Stimulated activated CD8-positive, alpha-beta memory T cell treated with anti-CD3 and anti-CD28 coated beads, Interleukin-15, amount 100 ng/mL, for 48 hours (primary cell): ENCODE measurements at regions not wholly inside any gene's neighbourhood (a gene's known extent, or its start where the extent isn't known, plus 50 kb on each side); places are given as distances from the start of the nearest gene placed in this dataset.
"Not testable (repeated sequence)": the region's sequence is repeated elsewhere in the genome, so short reads cannot be mapped to it uniquely, and the experiment has no call there.

Experiments
- DNase-seq, 2 donors: peaks; one replicate each; pipeline ENCODE4 v3.0.0-alpha.2; 2020; ENCODE audit warnings: low read depth in 2 of 2

GRCh38 chr18:47679864-47680263 is 250.6 kb downstream of the SMAD2 start:
- no peak for DNase-seq

DNA sequence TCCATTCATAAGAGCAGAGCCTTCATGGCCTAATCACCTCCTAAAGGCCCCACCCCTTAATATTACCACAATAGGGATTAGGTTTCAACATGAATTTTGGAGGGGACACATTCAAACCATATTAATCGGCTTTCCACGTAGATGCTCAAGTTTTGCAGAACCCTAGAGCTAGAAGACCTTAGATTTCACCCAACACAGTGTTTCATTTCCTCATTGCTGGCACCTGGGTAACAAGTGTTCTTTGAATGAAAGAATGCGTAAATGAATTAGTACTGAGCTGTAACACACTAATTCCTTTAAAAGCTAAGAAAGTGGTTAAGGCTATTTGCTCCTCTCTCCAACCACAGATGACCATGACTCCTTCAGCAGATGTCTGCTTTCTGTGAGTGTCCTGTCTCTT is 252.5 kb downstream of the SMAD2 start:
- DNase-seq, result no peak

GRCh38 chr18:47669815-47670214 is 260.6 kb downstream of the SMAD2 start:
- DNase-seq, result no peak

GRCh38 chr18:47658498-47658897 is 272.0 kb downstream of the SMAD2 start:
- no peak for DNase-seq

DNA sequence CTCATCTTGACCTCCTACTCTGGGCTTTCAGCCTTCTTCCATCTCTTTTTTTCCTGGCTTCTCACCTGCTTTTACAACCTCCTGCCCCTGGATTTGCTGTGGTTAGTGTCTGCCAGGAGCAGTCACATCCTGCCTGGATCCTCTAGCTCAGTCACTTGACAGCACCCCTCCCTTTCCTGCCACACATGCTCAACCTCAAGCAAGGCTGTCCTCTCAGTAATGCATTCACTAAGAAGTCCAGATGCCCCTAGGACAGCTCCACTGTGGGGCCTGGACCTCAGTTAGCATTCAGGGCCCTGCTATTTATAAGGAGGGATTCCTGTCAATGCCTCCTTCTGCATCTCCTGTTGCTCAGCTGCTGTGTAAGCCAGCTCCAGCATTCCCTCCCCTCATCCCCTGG is 275.5 kb downstream of the SMAD2 start:
- DNase-seq, result no peak

DNA sequence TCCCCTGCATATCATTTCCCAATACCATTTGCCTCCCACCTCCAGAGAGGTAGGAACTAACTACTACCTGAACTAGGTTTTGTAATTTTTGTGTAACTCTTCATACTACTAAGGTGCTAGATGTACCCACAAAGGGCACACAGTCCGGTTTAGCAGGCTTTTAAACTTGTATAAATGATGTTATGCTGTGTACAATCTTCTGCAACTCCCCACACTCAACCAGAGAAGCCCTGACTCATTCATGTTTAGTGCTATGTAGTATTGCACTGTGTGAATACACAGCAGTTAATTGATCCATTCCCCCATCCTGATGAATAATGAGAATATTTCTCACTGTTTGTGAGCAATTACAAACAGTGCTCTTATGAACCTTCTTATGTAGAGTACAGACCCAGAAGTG is 285.6 kb downstream of the SMAD2 start:
- DNase-seq, result no peak

GRCh38 chr18:47637551-47637950 is 292.9 kb downstream of the SMAD2 start:
- DNase-seq, result not testable (repeated sequence)

- no peak for DNase-seq
These were observed 295.0 kb downstream of the SMAD2 start for GRCh38 chr18:47635416-47635815.

DNA sequence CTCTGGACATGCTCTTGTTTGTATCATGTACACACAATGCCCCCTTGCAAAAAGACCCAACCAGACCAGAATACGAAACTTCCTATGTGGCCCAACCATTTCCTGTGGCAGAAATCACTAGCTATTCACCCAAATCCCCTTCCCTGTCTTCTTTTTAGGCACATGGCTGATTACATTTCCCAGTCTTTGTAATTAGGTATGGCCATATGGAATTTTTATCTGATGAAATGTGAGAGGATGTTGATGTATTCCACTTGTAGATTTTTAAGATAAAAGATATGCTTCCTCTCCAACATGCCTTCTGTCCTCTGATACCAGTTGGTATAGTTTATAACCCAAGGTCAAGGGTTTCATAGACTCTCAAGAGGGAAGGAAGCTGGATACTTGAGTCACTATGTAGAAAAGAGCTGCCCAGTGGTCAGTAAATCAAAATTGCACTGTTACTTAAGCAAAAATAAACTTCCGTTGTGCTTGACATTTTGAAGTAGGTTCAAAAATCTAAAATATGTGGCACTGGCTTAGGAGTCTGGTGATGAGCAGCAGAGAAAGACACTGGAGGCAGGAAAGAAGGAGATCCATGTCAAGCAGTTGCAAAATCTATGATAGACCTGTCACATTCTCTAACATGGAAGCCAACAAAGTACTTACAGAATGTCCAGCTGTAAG is 297.4 kb downstream of the SMAD2 start:
- DNase-seq, result no peak

DNA sequence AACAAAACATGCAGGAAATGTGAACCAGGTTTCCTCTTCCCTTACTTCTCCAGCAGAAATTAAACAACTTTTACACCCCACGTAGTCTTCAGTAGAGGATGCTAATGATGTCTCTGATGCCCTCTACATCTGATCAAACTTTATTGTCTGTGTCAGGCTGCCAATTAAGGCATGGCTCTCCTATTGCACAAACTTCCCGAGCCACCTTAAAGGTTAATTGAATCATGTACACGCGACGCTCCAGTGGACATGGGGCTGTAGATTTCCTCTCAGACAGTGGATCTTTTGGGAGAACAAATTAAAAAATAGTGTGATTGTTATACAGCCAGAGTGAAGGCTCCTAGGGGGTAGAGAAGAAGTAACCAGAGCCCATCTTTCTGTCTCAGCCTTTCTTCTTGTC is 301.6 kb downstream of the SMAD2 start:
- DNase-seq, result no peak

GRCh38 chr18:47628240-47628781 is 302.1 kb downstream of the SMAD2 start:
- DNase-seq, result no peak

DNA sequence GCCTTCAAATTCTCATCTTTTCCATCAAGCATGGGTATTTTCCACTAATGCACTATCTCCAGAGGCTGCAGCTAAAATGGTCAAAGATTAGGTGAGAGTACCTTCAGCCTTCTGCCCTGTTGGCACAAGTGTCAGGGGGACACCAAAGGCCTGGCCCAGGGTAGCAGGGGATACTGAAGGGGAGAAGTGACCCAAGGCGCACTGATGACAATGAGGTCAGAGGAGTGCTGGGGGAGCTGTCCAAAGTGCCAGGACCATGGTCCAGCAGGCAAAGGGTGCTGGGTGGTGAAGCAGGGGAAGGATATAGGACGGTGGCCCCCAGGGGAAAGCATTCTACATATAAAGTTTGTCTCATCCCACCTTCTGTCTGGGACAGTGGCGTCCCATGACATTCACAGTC is 303.4 kb downstream of the SMAD2 start:
- DNase-seq, result no peak

- no peak for DNase-seq
These were observed 310.5 kb downstream of the SMAD2 start for GRCh38 chr18:47619771-47620448.

- no peak for DNase-seq
These were observed 311.7 kb downstream of the SMAD2 start for GRCh38 chr18:47618758-47619157.

DNA sequence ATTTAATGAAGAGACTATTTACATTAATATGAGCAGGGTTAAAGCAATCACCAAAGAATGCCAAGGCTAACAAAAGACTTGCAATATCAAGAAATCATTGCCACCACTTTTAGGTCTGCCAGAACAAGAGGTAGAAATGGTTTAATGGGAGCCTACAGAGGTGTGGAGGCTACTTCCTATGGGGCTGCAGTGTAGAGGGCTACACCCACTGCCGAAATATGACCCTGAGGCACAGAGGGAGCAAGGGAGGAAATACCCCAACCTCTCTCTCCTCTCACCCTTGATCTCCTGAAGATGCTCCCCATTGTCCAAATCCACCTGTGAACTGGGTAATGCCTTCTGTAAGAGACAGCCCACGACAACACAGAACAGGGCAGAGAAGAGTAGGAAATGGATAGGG is 315.4 kb downstream of the SMAD2 start:
- no peak for DNase-seq

GRCh38 chr18:47613929-47614328 is 316.5 kb downstream of the SMAD2 start:
- DNase-seq, result no peak

DNA sequence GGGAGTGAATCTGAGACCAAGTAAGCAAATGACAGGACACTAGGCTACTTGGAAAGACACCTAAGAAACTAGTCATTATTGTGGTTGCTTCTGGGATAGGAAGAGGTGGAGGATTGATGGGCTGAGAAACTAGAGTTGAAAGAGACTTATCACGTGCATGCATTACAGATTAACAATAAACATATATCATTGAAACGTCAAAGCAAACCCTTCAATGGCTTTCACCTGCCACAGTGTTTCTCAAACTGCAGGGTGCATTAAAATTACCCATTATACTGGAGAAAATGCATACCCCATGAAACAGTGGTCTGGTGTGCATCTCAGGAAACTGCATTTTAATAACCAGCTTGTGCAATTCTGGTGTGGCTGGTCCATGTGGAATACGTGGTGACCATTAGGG is 318.8 kb downstream of the SMAD2 start:
- no peak for DNase-seq

DNA sequence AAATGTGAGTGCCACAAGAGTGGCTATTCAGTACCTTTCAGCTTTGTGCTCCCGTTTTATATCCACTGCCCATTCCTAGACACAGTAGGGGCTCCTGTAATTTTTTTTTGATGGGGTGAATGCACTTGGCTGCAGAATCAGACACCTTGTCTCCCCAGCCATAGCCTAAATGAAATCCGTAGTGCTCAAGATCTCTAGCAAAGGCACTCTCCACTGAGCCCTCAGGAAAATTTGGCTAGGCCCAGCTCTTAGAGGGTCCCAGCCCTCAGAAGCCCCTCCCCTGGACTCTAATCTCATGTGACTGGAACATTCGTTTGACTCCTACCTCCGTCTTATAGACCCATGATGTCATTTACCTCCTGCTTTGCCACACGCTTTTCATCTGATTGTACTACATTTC is 323.9 kb downstream of the SMAD2 start:
- DNase-seq, result no peak

DNA sequence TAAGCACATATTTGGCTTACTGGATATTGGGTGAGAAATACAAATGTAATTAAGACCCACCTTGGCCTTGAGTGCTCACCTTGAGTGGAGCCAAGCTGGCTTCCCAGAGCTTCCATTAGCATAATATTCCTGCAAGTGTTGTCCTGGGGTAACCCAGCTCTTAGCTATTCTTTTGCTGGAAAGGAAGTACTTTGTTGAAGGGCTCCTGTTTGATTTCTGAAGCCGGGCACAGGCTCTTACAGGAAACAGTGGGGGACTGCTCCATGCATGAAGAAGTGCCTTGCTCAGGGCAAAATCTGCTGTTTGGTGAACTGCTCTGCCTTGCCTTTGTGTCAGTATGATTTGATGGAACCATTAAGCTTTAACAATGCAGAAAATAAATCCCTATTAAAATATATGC is 325.4 kb downstream of the SMAD2 start:
- no peak for DNase-seq

GRCh38 chr18:47604021-47604420 is 326.4 kb downstream of the SMAD2 start:
- no peak for DNase-seq

- no peak for DNase-seq
These were observed 327.3 kb downstream of the SMAD2 start for GRCh38 chr18:47603158-47603557.

DNA sequence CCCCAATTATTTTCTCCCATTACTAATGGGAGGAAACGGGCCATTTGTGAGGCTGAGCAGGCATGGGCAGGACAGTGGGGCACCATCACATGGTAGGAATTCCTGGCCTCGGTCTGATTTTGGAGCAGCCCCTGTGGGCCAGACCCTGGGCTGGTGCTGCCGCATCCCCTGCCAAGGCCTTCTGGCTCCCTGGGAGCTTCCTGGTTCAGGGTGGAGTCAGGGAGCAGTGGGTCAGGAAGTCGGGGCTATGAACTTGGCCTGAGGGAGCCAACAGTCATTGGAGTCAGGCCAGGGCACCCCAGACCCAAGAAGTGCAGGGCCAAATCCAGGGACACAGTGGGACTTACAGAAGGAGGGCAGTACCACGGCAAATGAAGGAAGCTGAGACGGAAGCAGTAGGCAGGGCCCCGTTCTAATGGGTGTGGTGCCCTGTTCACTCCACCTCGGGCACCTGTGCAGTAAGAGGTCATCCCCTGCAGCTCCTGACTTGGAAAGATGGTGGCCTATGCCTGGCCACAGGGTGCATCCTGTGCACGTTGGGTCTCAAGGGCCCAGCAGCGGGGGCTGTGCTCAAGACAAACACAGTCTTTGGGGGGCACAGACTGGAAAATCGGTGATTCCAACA is 328.1 kb downstream of the SMAD2 start:
- no peak for DNase-seq
